WTC11 (cell line): ENCODE measurements at regions not wholly inside any gene's neighbourhood (a gene's known extent, or its start where the extent isn't known, plus 50 kb on each side); places are given as distances from the start of the nearest gene placed in this dataset.

Experiments used
- ATAC-seq: fragments of 200-7000 bp; cut with Tn5 transposase; 2 replicates; pipeline ENCODE4 v1.10.0; 2021; ENCODE audit warnings: mild to moderate bottlenecking, moderate library complexity
- CTCF ChIA-PET: fragments of 300-600 bp; sonication (Branson Sonifier 250); formaldehyde crosslinking; loops from one replicate; lab custom pipeline; 2021; ENCODE audit warnings: antibody characterized with exemption; lab: Charles Lee
- POLR2A ChIA-PET: fragments of 350-600 bp; sonication (Branson Sonifier 250); formaldehyde crosslinking; loops from one replicate; lab custom pipeline; 2021; ENCODE audit warnings: antibody characterized with exemption; lab: Charles Lee
- DNase-seq: peaks from one replicate; pipeline ENCODE4 v3.0.0; 2021; ENCODE audit warnings: low spot score
- H3K27ac Mint-ChIP-seq: 2 replicates; pipeline ENCODE4 v1.8.0; 2021; ENCODE audit warnings: mixed read lengths
- H3K27me3 Mint-ChIP-seq: 2 replicates; pipeline ENCODE4 v1.8.0; 2021; ENCODE audit warnings: low read depth, mild to moderate bottlenecking, moderate library complexity, mixed read lengths
- H3K36me3 Mint-ChIP-seq: 2 replicates; pipeline ENCODE4 v1.8.0; 2021; ENCODE audit warnings: mixed read lengths
- H3K4me1 Mint-ChIP-seq: 2 replicates; pipeline ENCODE4 v1.8.0; 2022; ENCODE audit warnings: mixed read lengths
- H3K4me3 Mint-ChIP-seq: 2 replicates; pipeline ENCODE4 v1.8.0; 2021; ENCODE audit warnings: mild to moderate bottlenecking, moderate library complexity, mixed read lengths
- H3K9me3 Mint-ChIP-seq: 2 replicates; pipeline ENCODE4 v1.8.0; 2021; ENCODE audit warnings: mixed read lengths
- CREB1 ChIP-seq: sonication (generic); formaldehyde crosslinking; IDR thresholded peaks from 2 replicates; pipeline ENCODE4 v1.8.0; 2023; ENCODE audit warnings: mild to moderate bottlenecking, missing genetic modification reagents
- ELF4 ChIP-seq: sonication (generic); formaldehyde crosslinking; IDR thresholded peaks from 2 replicates; pipeline ENCODE4 v1.8.1; 2022; ENCODE audit warnings: low read depth, mild to moderate bottlenecking, moderate library complexity, missing genetic modification reagents
- EMX1 ChIP-seq: fragments of 250-450 bp; sonication (Bioruptor Pico); IDR thresholded peaks from 2 replicates; pipeline ENCODE4 v1.8.0; 2021; ENCODE audit warnings: mild to moderate bottlenecking
- FOXK1 ChIP-seq: sonication (generic); formaldehyde crosslinking; IDR thresholded peaks from 2 replicates; pipeline ENCODE4 v1.8.0; 2022; ENCODE audit warnings: mild to moderate bottlenecking, moderate library complexity, missing genetic modification reagents
- GRHL2 ChIP-seq: fragments of 250-450 bp; sonication (Bioruptor Pico); IDR thresholded peaks from 2 replicates; pipeline ENCODE4 v1.8.0; 2022; ENCODE audit warnings: mild to moderate bottlenecking, moderate library complexity; ENCODE audit not compliant: insufficient replicate concordance, severe bottlenecking
- HMGA2 ChIP-seq: fragments of 250-450 bp; sonication (Bioruptor Pico); IDR thresholded peaks from 2 replicates; pipeline ENCODE4 v1.4.0; 2021; ENCODE audit warnings: mild to moderate bottlenecking, moderate library complexity
- MAX ChIP-seq: sonication (generic); formaldehyde crosslinking; IDR thresholded peaks from 2 replicates; pipeline ENCODE4 v1.8.0; 2022; ENCODE audit warnings: mild to moderate bottlenecking, missing genetic modification reagents
- MXD4 ChIP-seq: fragments of 250-450 bp; sonication (Bioruptor Pico); IDR thresholded peaks from 2 replicates; pipeline ENCODE4 v1.8.0; 2021; ENCODE audit warnings: mild to moderate bottlenecking, moderate library complexity, borderline replicate concordance
- NR2C2 ChIP-seq: sonication (generic); formaldehyde crosslinking; IDR thresholded peaks from 2 replicates; pipeline ENCODE4 v1.8.0; 2022; ENCODE audit warnings: mild to moderate bottlenecking, missing genetic modification reagents
- RORB ChIP-seq: fragments of 250-450 bp; sonication (Bioruptor Pico); IDR thresholded peaks from 2 replicates; pipeline ENCODE4 v1.9.0; 2021; ENCODE audit warnings: mild to moderate bottlenecking
- SMAD4 ChIP-seq: sonication (generic); formaldehyde crosslinking; IDR thresholded peaks from 2 replicates; pipeline ENCODE4 v1.8.0; 2022; ENCODE audit warnings: mild to moderate bottlenecking, missing genetic modification reagents
- STAT6 ChIP-seq: sonication (generic); formaldehyde crosslinking; conservative IDR thresholded peaks from 2 replicates; pipeline ENCODE4 v1.8.1; 2023; ENCODE audit warnings: mild to moderate bottlenecking, low read depth, missing genetic modification reagents, moderate library complexity
- TCF7 ChIP-seq: sonication (generic); formaldehyde crosslinking; IDR thresholded peaks from 2 replicates; pipeline ENCODE4 v1.8.0; 2022; ENCODE audit warnings: mild to moderate bottlenecking, low read depth, missing genetic modification reagents, moderate library complexity
- TEAD4 ChIP-seq: sonication (generic); formaldehyde crosslinking; IDR thresholded peaks from 2 replicates; pipeline ENCODE4 v1.8.0; 2022; ENCODE audit warnings: mild to moderate bottlenecking, missing genetic modification reagents
- ZBTB43 ChIP-seq: sonication (generic); formaldehyde crosslinking; IDR thresholded peaks from 2 replicates; pipeline ENCODE4 v1.8.1; 2023; ENCODE audit warnings: mild to moderate bottlenecking, missing genetic modification reagents
- ZNF423 ChIP-seq: fragments of 250-450 bp; sonication (Bioruptor Pico); IDR thresholded peaks from 2 replicates; pipeline ENCODE4 v2.1.2; 2022; ENCODE audit warnings: mild to moderate bottlenecking, moderate library complexity
- ZSCAN18 ChIP-seq: fragments of 250-450 bp; sonication (Bioruptor Pico); IDR thresholded peaks from 2 replicates; pipeline ENCODE4 v2.1.2; 2022; ENCODE audit warnings: mild to moderate bottlenecking, moderate library complexity
- TF ChIP-seq, protein P1 (sequence below): sonication (generic); formaldehyde crosslinking; IDR thresholded peaks from 2 replicates; pipeline ENCODE4 v1.8.1; 2022; ENCODE audit warnings: low read depth, mild to moderate bottlenecking, moderate library complexity, missing genetic modification reagents, borderline replicate concordance
- TF ChIP-seq, protein P2 (sequence below): fragments of 250-450 bp; sonication (Bioruptor Pico); IDR thresholded peaks from 2 replicates; pipeline ENCODE4 v1.8.0; 2021; ENCODE audit warnings: mild to moderate bottlenecking
- TF ChIP-seq, protein P3 (sequence below): sonication (generic); formaldehyde crosslinking; IDR thresholded peaks from 2 replicates; pipeline ENCODE4 v1.8.1; 2022; ENCODE audit warnings: mild to moderate bottlenecking, missing genetic modification reagents, moderate library complexity, borderline replicate concordance

GRCh38 chr2:8368463-8368862 is 313.4 kb upstream of the ID2 start (continued):
- TF ChIP-seq TEAD4 (CRISPR knock-in tag) (no peak), ZBTB43 (no peak)
- TF ChIP-seq, all 79 proteins: peak for 0

DNA sequence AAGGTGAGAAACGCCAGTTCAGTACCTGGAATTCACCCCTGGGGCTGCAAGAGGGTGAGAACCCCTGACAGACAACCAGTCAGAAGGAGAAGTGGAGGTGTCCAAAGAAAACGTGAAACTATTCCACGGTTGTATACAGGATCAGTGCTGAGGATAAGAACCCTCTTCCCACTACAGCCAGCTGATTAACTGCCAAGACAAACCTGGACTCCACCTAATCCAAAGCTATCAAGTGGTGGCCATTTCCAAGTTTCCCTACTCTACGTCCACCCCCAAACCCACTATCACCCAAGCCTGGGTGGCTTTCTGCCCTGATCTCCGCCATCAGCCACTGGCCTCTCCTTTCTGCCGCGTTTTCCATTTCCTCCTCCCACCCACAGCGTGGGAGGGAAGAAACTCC is 312.3 kb upstream of the ID2 start:
- H3K27ac Mint-ChIP-seq: no peak overlapping the region
- DNase-seq (no peak), ATAC-seq (no peak)
- H3K4me1 Mint-ChIP-seq: no peaks in the 10 kb centered on the region
- H3K9me3 Mint-ChIP-seq: peaks cover 23% of the 10 kb centered on the region
- H3K36me3 Mint-ChIP-seq: peaks cover 13% of the 10 kb centered on the region
- H3K4me3 Mint-ChIP-seq: no peak overlapping the region
- H3K27me3 Mint-ChIP-seq: no peaks in the 10 kb centered on the region; the same call in 1 of the 2 replicates
- POLR2A ChIA-PET: no interaction called here
- CTCF ChIA-PET: no interaction called here
- TF ChIP-seq RORB (CRISPR knock-in tag): no peak
- TF ChIP-seq HMGA2 (CRISPR knock-in tag): no peak
- TF ChIP-seq, protein P1, sequence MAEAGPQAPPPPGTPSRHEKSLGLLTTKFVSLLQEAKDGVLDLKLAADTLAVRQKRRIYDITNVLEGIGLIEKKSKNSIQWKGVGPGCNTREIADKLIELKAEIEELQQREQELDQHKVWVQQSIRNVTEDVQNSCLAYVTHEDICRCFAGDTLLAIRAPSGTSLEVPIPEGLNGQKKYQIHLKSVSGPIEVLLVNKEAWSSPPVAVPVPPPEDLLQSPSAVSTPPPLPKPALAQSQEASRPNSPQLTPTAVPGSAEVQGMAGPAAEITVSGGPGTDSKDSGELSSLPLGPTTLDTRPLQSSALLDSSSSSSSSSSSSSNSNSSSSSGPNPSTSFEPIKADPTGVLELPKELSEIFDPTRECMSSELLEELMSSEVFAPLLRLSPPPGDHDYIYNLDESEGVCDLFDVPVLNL (CRISPR knock-in tag): no peak
- TF ChIP-seq MXD4 (CRISPR knock-in tag): no peak
- no peak for TF ChIP-seq NR2C2 (CRISPR knock-in tag)
- no peak for TF ChIP-seq EMX1 (CRISPR knock-in tag)

- CTCF ChIA-PET: no interaction called here
Measured at GRCh38 chr2:8370258-8370802, 311.5 kb upstream of the ID2 start.

More at GRCh38 chr2:8370258-8370802, 311.5 kb upstream of the ID2 start:
- Mint-ChIP-seq H3K27ac (no peak overlapping the region), H3K9me3 (peaks cover 27% of the 10 kb centered on the region)
- TF ChIP-seq ZNF423 (CRISPR knock-in tag) (no peak), STAT6 (CRISPR knock-in tag) (no peak), CREB1 (no peak), TCF7 (CRISPR knock-in tag) (no peak), MAX (CRISPR knock-in tag) (no peak), GRHL2 (no peak), ZSCAN18 (CRISPR knock-in tag) (no peak), ELF4 (CRISPR knock-in tag) (no peak), EMX1 (CRISPR knock-in tag) (no peak), SMAD4 (no peak), FOXK1 (CRISPR knock-in tag) (no peak)
- TF ChIP-seq, protein P2, sequence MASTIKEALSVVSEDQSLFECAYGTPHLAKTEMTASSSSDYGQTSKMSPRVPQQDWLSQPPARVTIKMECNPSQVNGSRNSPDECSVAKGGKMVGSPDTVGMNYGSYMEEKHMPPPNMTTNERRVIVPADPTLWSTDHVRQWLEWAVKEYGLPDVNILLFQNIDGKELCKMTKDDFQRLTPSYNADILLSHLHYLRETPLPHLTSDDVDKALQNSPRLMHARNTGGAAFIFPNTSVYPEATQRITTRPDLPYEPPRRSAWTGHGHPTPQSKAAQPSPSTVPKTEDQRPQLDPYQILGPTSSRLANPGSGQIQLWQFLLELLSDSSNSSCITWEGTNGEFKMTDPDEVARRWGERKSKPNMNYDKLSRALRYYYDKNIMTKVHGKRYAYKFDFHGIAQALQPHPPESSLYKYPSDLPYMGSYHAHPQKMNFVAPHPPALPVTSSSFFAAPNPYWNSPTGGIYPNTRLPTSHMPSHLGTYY (CRISPR knock-in tag): no peak
- TF ChIP-seq, protein P3, sequence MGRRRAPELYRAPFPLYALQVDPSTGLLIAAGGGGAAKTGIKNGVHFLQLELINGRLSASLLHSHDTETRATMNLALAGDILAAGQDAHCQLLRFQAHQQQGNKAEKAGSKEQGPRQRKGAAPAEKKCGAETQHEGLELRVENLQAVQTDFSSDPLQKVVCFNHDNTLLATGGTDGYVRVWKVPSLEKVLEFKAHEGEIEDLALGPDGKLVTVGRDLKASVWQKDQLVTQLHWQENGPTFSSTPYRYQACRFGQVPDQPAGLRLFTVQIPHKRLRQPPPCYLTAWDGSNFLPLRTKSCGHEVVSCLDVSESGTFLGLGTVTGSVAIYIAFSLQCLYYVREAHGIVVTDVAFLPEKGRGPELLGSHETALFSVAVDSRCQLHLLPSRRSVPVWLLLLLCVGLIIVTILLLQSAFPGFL (CRISPR knock-in tag): no peak
- TF ChIP-seq, all 79 proteins: peak for 0
- Mint-ChIP-seq H3K36me3 (peaks cover 16% of the 10 kb centered on the region), H3K27me3 (no peaks in the 10 kb centered on the region; the same call in 1 of the 2 replicates), H3K4me3 (no peak overlapping the region), H3K4me1 (no peaks in the 10 kb centered on the region)
- POLR2A ChIA-PET: no interaction called here
- no peak for DNase-seq
- ATAC-seq: no peak
